GM18858 (cell line): ENCODE measurements at regions not wholly inside any gene's neighbourhood (a gene's known extent, or its start where the extent isn't known, plus 50 kb on each side); places are given as distances from the start of the nearest gene placed in this dataset.

ENCODE experiments used
- ATAC-seq: cut with Tn5 transposase; IDR thresholded peaks from one replicate; pipeline ENCODE4 v1.9.1; 2021; ENCODE audit not compliant: unreplicated experiment

DNA sequence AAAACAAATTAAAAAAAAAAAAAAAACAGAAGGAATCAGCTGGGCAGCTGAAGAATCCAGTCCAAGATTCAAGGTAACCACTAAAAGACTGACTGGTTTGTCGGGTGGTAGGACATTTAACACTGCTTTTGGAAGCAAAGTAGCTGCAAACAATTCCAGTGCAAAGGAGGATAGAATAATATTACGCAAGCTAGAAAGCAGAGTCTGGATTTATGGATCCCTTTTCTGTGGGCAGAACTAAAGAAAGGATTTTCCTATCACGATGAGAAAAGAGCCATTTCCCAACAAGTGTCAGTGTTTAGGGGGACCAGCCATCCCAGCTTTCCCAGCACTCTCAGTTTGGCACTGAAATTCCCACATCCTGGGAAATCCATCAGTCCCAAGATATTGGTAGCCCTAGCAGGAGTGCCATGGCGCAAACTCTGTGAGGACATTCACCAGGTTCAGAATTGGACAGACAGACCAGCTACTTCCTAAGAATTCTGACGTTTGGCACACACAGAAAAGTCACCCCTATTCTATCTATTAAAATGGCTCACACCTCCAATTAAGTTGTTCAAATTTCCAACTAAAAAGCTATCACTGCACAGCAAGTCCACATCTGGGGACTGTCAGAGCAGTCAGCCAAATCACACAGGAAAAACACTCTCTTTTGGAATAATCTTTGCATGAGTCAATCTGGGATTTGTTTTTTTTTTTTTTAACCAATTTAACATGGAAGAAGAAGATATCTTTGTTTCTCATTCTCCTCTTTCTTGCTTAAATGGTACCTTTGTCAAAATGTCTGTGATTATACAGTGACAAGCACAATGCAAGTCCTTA lies 356.8 kb upstream of the ARID1B start:
- ATAC-seq: no peak

DNA sequence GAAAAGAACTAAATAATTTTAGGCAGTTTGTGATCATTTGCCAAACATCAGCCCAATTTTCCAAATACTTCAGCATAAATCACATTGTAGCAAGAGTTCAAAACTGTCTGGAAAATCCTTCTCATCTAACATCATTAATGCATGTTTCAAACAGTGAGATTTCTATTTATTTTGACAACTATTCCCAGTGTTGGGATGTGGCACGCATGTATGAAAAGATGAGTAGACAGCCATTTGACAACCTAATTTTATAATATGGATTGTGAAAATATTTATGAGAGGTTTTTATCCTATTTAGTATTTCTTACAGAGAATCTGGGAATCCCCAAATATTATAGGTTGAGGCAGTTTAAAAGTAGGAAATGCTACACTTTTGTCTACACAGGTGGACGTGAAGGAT lies 357.6 kb upstream of the ARID1B start:
- ATAC-seq: no peak

DNA sequence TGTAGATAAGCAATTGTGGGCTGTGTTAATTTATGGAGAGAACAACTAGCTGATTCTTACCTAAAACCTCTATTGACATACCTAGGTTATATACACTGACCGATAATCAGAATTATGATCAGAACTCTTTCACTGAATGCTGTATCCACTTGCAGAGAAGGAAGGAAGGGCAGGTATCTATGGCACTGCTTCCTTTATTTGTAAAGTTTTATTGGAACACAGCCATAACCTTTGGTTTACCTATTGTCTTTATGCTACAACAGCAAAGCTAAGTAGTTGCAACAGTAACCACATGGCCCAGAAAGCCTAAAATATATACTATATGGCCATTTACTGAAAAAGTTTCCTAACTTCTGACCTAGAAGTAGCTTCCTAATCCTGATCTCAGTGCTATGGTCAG lies 358.9 kb upstream of the ARID1B start:
- no peak for ATAC-seq

DNA sequence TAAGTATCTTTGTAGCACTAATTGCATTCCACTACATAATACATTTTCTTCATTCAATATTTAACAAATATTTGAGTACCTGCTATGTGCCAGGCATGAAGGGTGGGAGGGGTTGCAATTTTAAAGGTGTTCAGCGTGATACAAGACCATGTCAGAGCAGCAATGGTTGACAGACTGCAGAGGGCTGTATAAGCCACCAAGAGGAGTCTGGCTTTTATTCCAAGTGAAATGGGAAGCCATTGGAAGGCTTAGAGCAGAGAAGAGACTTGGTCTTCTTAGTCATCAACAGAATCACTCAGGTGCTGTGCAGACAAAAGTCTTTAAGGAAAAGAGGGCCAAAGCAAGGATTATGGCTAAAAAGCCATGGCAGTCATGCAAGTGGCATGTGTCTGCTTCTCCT lies 360.8 kb upstream of the ARID1B start:
- ATAC-seq: no peak

DNA sequence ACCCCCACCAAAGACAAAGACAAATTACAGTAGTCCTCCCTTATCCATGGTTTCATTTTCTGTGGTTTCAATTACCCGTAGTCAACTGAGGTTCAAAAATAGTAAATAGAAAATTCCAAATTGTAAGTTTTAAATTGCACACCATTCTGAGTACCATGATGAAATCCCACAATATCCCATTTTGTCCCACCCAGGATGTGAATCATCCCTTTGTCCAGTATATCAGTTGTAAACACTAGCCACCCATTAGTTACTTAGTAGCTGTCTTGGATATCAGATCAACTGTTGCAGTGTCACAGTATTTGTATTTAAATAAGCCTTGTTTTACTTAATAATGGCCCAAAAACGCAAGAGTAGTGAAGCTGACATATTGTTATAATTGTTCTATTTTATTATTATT lies 364.0 kb upstream of the ARID1B start:
- ATAC-seq: no peak

DNA sequence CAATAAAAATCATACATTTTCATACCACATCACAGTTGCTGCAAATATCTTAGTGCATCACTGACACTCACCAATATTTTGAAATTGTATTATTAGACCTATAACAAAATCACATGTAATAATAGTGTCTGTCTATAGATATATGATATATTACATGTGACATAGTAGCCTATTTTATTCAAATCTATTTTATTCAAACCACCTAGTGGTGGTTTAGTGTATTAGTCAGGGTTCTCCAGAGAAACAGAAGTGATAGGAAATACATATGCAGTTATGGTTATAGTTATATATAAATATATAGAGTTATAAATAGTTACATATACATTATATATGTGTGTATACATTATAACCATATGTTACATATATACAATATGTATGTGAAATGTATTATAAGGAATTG lies 366.5 kb upstream of the ARID1B start:
- ATAC-seq: no peak

DNA sequence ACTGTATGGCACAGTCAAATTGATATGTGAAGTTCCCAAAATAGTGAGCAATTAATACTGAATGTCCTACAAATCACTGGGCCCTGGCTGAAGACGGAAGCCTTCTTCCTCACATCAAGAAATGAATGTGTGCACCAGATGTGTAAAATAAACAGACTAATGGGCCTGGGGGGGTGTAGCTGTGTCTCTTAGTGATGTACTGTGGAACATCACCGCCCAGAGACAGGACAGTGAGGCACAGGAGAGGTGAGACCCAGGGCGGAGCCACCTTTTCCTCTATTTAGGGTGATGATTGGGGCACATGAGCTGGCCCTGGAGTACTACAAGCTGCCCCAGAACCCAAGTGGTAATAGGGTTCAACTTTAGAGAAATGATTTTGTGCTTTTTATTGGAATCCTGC lies 368.5 kb upstream of the ARID1B start:
- ATAC-seq: no peak

DNA sequence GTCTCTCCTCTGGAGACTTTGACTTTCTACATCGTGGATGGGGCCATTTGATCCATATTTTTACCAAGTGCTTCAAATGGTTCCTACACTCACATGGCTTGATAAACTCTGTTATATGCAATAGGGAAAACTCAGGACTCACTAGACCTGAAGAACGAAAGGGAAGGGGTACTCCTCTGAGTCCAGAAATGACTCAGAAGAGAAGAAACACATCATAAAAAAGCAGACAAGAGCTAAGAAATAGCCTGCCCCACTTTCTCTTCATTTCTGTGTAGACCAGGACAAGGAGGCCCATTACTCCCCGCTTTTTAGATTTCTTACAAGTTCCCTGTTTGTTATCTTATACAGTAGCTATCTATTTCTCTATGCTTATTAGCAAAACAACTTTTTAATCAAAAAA lies 369.8 kb upstream of the ARID1B start:
- ATAC-seq: peak; percentile 53

DNA sequence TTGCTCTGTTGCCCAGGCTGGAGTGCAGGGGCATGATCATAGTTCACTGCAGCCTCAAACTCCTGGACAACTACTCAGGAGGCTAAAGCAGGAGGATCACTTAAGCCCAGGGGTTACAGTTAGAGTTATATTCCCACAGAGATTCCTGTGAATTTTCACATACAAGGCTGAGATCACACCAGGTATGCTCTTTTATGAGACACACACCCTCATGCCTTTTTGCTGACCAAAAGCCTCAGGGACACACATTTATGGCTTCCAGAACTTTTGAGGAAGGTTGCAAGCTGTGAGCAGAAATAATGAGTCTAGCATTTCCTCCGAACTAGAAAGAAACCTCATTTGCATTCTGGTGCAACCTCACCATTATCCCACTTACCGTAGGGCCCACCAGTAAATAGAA lies 370.5 kb upstream of the ARID1B start:
- no peak for ATAC-seq

DNA sequence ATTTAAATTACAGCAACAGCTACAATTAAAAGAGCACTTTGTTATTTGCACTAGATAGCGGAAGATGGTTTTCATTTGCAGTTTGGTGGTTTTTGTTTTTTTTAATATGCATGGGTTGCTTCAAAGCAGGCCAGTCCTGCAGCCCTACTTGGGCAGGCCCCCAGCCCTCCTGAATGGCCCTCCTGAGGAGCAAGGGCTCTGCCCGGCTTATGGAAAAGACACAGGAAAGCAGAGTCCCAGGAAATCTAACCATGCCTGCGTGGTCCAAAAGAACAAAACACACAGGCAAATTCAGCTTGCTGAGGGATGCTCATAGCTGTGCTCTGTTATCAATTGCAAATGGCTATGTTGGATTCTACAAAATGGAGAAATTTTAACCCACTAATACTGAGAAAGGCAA lies 371.1 kb upstream of the ARID1B start:
- ATAC-seq: no peak

DNA sequence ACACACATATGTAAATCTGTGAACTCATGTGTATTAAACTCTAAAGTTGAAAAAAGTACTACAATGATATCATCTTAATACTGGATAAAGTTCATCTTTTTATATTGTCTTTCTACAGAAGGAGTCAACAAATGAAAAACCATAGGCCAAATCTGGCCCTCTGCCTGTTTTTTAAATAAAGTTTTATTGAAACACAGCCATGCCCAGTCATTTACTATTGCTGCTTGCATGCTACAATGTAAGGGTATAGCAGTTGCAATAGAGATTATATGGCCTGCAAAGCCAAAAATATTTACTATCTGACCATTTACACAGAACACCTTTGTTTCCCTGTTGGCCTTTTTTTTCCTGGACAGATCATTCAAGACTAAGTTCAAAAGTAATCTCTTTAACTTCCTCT lies 374.6 kb upstream of the ARID1B start:
- no peak for ATAC-seq

DNA sequence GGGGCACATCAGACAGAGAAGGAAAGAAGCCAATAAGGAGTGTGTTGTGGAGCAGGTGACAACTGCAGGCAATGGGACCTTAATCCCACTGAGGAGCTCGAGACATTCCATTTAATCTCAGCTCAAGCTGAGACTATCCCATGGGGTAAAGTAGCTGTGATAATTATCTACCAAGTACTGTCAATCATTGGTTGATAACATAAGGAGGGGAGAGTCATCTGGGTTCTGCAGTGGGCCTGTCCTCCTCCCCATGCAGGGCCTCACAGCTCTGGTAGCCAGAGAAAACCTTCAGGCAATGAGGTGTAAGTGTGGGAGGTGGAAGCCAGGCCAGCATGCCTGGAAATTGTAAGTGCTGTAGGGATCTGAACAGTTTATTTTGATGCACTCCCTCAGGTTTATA lies 375.0 kb upstream of the ARID1B start:
- no peak for ATAC-seq

DNA sequence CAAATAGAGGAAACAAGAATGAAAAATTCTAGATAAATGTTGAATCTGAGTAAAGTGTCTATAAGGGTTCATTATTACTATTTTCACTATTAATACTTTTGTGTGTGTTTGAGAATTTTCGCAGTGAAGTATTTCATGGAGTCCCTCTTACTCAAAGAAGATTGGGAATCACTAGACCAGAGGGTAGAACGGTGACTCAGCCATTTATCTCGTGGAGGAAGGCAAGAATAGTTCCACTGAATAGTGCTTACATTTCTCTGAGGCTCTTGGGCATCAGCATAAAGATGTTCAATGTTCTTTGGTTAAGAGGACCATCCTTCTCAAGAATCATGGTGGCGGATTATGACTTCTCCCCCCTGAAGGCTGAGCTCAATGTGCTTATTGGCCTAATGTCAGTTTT lies 376.7 kb upstream of the ARID1B start:
- no peak for ATAC-seq

DNA sequence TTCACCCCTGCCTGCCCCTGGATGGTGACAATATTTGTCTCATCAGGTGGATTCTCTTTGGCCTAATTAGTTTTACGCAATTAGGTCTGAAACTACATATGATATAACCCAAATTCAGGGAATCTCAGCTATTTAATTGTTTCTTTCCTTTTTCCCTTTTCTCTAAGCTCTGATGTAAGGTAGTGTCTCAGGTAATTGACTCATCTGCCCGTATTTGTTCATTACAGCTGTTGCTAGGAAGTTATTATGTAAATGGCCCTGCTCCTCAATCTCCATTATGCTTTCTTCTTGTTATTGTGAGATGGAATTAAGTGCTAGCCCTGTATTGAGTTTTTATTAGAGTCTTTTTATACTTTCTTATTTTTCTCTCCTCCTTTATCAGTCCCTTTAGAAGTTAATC lies 378.2 kb upstream of the ARID1B start:
- ATAC-seq: no peak

DNA sequence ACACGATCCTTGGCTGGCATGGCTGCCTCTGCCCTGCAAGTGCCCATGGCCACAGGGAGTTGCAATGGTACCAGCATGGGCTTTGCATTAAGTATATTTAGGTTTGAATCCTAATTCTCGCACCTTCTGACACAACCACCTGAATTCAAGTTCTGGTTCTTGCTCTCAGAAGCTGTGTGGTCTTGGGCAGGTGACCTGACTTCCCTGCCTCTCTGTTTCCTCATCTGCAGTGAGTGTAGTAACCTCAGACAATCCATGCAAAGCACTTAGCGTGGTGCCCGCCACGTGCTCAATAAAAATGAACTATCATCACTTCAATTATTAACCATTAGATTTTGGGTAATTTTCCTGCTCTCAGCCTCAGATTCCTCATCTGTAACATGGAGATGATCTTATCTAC lies 378.8 kb upstream of the ARID1B start:
- ATAC-seq: no peak

DNA sequence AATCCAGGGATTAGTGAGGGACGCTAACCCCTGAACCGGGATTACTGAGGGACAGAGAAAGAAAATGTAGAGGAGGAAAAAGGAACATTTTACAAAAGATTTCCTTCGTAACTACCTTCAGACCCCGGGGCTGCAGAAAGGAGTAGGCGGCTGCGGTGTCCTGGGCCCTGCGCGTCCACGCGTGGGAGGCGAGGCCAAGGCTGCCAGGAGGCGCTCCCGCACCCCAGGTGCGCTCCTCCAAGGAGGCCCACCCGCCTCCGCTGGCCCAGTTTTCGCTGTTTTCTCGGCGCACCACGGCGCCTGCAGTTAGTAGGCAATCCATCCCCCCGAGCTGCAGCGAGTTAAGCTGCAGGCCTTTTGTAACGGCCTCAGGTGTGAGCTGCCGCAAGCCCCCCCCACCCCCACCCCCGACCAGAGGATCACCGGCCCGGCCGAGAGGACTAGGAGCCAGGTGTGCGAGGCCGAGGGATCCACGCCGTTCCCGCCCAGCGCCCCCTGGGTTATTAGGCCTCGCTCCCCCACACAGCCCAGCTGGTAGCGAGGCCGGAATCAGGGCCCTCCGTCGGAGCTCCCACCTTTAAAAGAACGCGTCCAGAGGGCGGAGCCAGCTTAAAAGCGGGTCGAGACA lies 380.3 kb upstream of the ARID1B start:
- no peak for ATAC-seq

DNA sequence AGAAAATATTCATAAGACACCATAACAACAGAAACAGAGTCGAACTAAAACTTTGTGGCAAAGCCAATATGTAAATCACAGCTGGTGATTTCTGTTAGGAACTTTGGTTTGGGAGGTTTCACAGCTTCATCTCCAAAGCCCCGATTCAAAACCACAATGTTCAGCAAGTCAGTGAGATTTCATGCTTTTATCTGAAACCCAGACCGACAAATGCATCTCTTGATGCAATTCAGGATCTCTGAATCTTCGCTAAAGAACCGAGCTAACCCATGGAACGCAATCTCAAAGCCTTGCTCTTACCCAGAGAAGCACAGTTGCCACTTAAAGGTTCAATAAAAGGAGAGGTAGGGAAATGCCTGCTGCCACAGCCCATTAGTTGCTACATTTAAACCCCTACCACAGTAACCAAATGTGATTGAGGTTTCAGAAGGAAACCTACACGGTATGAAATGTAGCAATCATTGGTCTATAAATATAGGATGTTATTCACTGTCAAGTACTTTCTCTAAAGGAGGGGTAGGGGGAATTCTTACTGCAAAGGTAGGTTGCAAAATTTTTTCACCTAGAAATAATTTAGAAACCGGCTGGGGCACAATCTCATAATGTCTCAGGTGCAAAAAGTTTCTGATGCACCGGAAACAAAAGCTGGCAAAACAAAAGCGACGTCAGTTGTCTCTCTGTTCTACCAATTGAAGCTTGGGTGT lies 381.0 kb upstream of the ARID1B start:
- ATAC-seq: peak; percentile 59

DNA sequence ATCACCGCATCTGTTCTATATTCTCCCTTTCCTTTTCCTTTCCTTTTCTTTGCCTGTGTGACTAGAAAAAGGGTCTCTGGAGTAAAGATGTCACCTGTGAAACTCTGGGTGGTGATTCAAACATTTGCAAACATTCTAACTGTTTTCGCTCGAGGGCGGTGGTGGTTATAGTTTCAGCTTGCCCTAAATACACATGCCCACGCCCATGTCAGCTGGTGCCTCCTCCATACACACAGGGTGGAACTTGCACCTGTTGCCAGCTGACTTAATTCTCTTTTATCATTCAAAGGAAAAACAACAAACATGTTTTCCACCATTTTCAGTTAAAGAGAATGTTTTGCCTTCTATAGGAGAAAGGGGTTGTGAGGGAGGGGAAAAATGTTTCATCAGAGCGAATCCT lies 381.9 kb upstream of the ARID1B start:
- peak; percentile 42 for ATAC-seq

DNA sequence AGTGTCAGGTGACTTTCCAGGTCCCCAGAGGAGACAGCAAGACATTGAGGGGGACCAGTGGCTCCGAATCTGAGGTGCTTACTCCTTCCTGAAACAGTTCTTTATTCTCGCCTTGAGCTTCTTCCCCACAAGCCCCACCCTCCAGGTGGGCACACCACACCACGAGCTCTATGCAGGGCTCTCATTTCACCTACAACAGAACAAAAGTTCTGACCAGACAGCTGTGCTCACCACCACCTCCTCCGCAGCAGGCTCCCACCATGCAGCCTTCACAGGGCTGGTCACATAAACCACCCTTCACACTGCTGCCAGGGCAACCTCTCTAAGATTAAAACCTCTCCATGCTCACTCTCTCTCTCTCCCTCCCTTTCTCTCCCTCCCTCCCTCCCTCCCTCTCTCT lies 384.5 kb upstream of the ARID1B start:
- ATAC-seq: no peak

DNA sequence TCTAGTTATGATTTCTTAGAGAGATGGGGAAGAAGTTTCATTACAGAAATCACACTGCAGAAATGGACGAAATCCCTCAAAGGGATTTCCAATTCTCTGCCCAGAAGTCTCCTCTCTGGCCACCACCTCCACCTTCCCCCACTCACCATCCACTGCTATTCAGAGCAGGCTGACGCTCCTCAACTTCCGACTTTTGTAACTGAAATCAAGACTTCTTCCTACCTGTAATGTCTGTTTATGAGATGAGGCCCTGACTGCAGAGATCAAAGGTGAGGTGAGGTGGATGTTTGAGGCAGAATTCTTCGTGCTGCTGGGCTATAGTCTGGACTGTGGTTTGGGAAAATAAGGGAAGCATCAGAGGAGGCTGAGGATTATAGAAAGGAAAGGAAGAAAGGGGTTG lies 385.2 kb upstream of the ARID1B start:
- no peak for ATAC-seq

DNA sequence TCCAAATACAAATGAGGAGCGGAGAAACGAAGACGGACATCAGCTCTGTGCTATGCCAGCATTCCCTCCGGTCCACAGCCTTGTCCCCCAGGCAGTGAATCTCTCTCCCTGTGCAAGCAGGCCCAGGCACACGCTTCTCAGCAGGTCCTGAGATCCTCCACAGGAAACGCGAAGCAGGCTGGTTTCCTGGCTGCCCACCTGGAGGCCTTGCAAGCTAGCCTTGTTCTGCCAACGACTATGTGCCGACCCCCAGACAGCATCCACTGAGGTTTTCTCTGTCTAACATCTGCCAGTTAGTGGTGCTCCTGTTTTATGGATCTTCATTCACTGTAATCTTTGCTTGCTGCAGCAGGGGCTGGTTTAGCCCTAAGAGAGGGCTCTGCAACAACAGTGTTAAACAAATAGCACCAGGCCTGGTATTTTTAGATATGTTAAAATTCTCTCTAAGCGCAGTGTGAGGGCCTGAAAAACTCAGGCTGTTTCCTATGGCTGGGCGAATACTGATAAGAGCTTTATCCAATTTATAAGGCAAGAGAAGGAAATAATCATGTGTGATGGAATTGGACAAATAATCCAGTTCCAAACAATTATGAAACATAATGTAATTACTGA lies 386.0 kb upstream of the ARID1B start:
- ATAC-seq: no peak

DNA sequence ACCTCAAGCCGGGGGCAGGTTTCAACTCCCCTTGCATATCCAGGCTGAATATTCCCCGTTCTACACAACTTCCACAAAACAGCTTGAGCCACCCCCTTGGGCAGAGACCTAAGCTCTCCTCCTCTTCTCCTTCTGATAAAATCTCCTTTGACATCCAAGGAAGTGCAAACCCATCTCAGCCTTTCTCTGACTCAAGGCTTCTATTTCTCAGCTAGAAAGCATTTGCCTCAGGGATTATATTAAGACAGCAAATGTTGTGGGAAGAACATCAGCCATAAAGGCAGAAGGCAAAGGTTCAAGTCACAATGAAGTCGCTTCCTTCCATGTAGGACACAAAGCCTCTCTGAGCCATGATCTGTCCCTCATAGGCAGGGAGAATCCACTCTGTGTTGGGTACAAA lies 386.6 kb upstream of the ARID1B start:
- no peak for ATAC-seq
